ENCODE measurements at regions not wholly inside any gene's neighbourhood (a gene's known extent, or its start where the extent isn't known, plus 50 kb on each side); places are given as distances from the start of the nearest gene placed in this dataset.

GRCh38 chr12:130216031-130216430, 53.8 kb downstream of the FZD10 start:
- Histone ChIP-seq H2AFZ (no peak overlapping the region), H3K27me3 (peaks cover 19% of the 10 kb centered on the region), H3K4me1 (ENCODE audit: insufficient read depth) (no peaks in the 10 kb centered on the region), H3K4me3 (no peak overlapping the region), H3K4me2 (no peak overlapping the region), H3K27ac (no peak overlapping the region), H3K36me3 (replicated peaks; ENCODE audit: insufficient read depth, low read depth) (no peaks in the 10 kb centered on the region), H4K20me1 (ENCODE audit: insufficient read depth, poor library complexity, severe bottlenecking) (no peaks in the 10 kb centered on the region), H3K9me3 (ENCODE audit: low read depth) (no peaks in the 10 kb centered on the region), H3K9me2 (replicated peaks; ENCODE audit: insufficient read depth) (no peaks in the 10 kb centered on the region), H3K79me2 (no peaks in the 10 kb centered on the region)
- no peak for TF ChIP-seq EZH2phosphoT487 (IDR thresholded peaks at IDR 0.05; ENCODE audit: low read depth, severe bottlenecking, unreplicated experiment)
- TF ChIP-seq CTCF (IDR thresholded peaks at IDR 0.05; ENCODE audit: poor library complexity): no peak
- TF ChIP-seq EZH2 (IDR thresholded peaks at IDR 0.05; ENCODE audit: borderline replicate concordance): no peak
- no peak for DNase-seq (ENCODE audit: low spot score)
- WGBS (ENCODE audit: low lambda C conversion rate, missing lambda C conversion rate): 83% methylated on average over 9 of the region's 9 CpGs

- Histone ChIP-seq H3K4me1 (ENCODE audit: insufficient read depth) (no peaks in the 10 kb centered on the region), H4K20me1 (ENCODE audit: insufficient read depth, poor library complexity, severe bottlenecking) (no peaks in the 10 kb centered on the region), H3K9me2 (replicated peaks; ENCODE audit: insufficient read depth) (no peaks in the 10 kb centered on the region), H3K27me3 (peaks cover 42% of the 10 kb centered on the region), H3K79me2 (no peaks in the 10 kb centered on the region), H3K9me3 (ENCODE audit: low read depth) (no peaks in the 10 kb centered on the region), H3K27ac (no peak overlapping the region), H3K4me2 (no peak overlapping the region), H2AFZ (no peak overlapping the region), H3K4me3 (no peak overlapping the region), H3K36me3 (replicated peaks; ENCODE audit: insufficient read depth, low read depth) (no peaks in the 10 kb centered on the region)
- no peak for DNase-seq (ENCODE audit: low spot score)
- WGBS (ENCODE audit: low lambda C conversion rate, missing lambda C conversion rate): 91% methylated on average over 12 of the region's 12 CpGs
- TF ChIP-seq EZH2 (IDR thresholded peaks at IDR 0.05; ENCODE audit: borderline replicate concordance) (no peak), EZH2phosphoT487 (IDR thresholded peaks at IDR 0.05; ENCODE audit: low read depth, severe bottlenecking, unreplicated experiment) (no peak), CTCF (IDR thresholded peaks at IDR 0.05; ENCODE audit: poor library complexity) (no peak)
Observed at GRCh38 chr12:130218682-130219081, 56.4 kb downstream of the FZD10 start.

- WGBS (ENCODE audit: low lambda C conversion rate, missing lambda C conversion rate): 20% methylated on average over 15 of the region's 15 CpGs
- Histone ChIP-seq H4K20me1 (ENCODE audit: insufficient read depth, poor library complexity, severe bottlenecking) (no peaks in the 10 kb centered on the region), H3K4me3 (no peak overlapping the region), H3K27ac (no peak overlapping the region), H2AFZ (no peak overlapping the region), H3K36me3 (replicated peaks; ENCODE audit: insufficient read depth, low read depth) (no peaks in the 10 kb centered on the region), H3K27me3 (peaks cover 36% of the 10 kb centered on the region), H3K9me2 (replicated peaks; ENCODE audit: insufficient read depth) (no peaks in the 10 kb centered on the region), H3K4me2 (no peak overlapping the region), H3K79me2 (no peaks in the 10 kb centered on the region), H3K9me3 (ENCODE audit: low read depth) (no peaks in the 10 kb centered on the region), H3K4me1 (ENCODE audit: insufficient read depth) (no peaks in the 10 kb centered on the region)
- TF ChIP-seq EZH2 (IDR thresholded peaks at IDR 0.05; ENCODE audit: borderline replicate concordance) (no peak), EZH2phosphoT487 (IDR thresholded peaks at IDR 0.05; ENCODE audit: low read depth, severe bottlenecking, unreplicated experiment) (no peak), CTCF (IDR thresholded peaks at IDR 0.05; ENCODE audit: poor library complexity) (no peak)
- no peak for DNase-seq (ENCODE audit: low spot score)
Observed at GRCh38 chr12:130219929-130220705, 57.9 kb downstream of the FZD10 start.
